Astrocyte of the spinal cord (primary cell): ENCODE measurements at regions not wholly inside any gene's neighbourhood (a gene's known extent, or its start where the extent isn't known, plus 50 kb on each side); places are given as distances from the start of the nearest gene placed in this dataset.

Experiments
- DNase-seq: peaks from one replicate; pipeline ENCODE4 v3.0.0; 2011; ENCODE audit warnings: low read depth, low spot score
- H3K4me3 ChIP-seq: 2 replicates; pipeline ENCODE4 v1.5.1; 2011; ENCODE audit warnings: low read depth, mild to moderate bottlenecking, low read length, moderate library complexity
- in situ Hi-C: cut with HindIII; loops from 2 replicates; pipeline ENCODE4 v1.10.0; 2017; ENCODE audit warnings: low sequenced_read_pairs
- TF ChIP-seq, protein P1 (sequence below): IDR thresholded peaks from 2 replicates; pipeline ENCODE4 v1.5.1; 2012; ENCODE audit warnings: low read depth, mild to moderate bottlenecking, low read length, inconsistent platforms

DNA sequence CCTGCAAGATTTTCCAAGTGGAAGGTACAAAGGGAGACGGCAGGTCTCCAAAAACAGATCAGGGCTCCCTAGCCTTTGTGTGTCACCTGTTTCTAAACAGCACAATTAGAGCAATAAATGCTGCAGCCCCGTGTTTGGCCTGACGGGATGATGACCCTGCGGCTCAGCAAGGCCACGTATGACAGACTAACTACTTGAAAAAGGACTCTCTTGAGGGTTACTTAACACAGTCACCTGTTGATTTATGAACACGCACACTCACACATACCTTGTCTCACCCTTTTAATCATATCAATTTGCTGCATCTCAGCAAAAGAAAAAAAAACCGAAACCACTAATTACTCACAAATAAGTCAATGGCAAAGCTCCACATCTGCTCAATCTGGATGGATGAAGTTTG lies 199.6 kb upstream of the GAS1 start:
- no peak for DNase-seq
- in situ Hi-C loops = no loop called here
- no peak overlapping the region for H3K4me3 ChIP-seq
- TF ChIP-seq, protein P1, sequence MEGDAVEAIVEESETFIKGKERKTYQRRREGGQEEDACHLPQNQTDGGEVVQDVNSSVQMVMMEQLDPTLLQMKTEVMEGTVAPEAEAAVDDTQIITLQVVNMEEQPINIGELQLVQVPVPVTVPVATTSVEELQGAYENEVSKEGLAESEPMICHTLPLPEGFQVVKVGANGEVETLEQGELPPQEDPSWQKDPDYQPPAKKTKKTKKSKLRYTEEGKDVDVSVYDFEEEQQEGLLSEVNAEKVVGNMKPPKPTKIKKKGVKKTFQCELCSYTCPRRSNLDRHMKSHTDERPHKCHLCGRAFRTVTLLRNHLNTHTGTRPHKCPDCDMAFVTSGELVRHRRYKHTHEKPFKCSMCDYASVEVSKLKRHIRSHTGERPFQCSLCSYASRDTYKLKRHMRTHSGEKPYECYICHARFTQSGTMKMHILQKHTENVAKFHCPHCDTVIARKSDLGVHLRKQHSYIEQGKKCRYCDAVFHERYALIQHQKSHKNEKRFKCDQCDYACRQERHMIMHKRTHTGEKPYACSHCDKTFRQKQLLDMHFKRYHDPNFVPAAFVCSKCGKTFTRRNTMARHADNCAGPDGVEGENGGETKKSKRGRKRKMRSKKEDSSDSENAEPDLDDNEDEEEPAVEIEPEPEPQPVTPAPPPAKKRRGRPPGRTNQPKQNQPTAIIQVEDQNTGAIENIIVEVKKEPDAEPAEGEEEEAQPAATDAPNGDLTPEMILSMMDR = no peak

DNA sequence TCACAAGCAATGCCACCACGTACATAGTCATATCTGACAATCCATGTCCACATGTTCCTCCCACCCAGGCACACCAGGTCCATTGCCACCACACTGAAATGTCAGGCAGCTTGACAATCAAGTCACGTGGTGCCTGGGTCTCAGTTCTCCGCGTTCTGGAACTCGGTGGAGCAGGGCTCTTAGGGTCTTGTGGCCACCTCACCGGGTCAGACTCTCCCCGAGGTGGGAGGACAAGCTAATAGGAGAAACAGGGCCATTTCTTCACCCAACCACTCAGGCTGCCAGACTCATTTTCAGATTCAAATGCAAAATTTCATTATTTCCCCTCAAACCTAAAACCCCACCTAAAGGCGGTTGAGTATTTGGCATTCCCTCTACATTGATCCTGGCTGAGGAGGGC lies 200.5 kb upstream of the GAS1 start:
- in situ Hi-C loops = no loop called here
- no peak overlapping the region for H3K4me3 ChIP-seq
- TF ChIP-seq, protein P1 = no peak
- DNase-seq = no peak

DNA sequence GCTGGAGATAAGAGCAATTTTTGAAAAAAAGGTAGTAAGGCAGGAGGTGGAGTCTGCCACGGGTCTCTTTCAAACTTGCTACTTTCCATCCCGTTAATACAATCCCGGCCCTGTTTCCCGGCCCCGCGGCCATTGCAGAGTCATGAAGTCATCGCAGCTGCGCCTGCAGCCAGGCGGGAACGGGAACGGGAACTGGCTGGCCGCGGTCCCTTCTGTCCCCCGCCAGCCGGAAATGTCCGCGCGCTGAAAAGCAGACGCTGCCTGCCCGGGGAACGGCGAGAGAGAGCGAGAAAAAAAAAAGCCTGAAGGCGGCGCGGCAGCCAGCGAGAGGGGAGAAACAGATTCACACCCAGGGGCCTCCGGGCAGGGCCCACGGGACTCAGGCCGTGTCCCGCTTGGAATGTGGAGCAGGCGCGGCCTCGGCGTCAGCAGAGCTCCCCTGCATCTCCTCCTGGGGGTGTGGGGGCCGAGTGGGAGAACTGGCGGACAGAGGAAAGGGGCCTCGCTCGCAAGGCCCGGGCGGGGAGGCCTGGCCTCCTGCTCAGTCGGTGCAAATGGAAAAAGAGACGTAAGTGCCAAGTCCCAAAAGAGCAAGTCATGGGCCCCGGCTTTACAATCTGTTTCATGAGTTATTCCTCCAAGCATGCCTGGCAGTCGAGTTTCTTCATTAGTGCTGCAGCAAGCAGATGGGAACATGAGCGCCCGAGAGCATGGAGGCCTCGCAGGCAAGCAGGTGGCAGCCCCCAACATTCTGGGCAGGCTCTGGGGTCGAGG lies 201.2 kb upstream of the GAS1 start:
- H3K4me3 ChIP-seq = peak overlapping the region; percentile 15
- TF ChIP-seq, protein P1 = peak; percentile 27
- in situ Hi-C loops = no loop called here
- peak; percentile 76 for DNase-seq

DNA sequence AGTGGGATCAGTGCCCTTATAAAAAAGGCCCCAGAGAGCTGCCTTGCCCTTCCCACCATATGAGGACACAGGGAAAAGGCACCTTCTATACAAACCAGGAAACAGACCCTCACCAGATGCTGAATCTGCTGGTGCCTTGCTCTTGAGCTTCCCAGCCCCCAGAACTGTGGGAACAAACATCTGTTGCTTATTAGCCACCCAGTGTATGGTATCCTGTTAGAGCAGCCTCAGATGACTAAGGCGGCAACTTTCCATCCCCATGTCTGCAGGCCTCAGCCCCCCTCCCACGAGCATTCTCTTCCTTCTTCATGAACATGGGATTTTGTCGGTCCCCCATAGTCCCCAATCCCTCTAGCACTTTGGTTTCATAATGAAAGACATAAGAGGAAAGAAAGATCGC lies 202.5 kb upstream of the GAS1 start:
- TF ChIP-seq, protein P1 = no peak
- no peak overlapping the region for H3K4me3 ChIP-seq
- DNase-seq = peak; percentile 25
- in situ Hi-C loops = no loop called here

DNA sequence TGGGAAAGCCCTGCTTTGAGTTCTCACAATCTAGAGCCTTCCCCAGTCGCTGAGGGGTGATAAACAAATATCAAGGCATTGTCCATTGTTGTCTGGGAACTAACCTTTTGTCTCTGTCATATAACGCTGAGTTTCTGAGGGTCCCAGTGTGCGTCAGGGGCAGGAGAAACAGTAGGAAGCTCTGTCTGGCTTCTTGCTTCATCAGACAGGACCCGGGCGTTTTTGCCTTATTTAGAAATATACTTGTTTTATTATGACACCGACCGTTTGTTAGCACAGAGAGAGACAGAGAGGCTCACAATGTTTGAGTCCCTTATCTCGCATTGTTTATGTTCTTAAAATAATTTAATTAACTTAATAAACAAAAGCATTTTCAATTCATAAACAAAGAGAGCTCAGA lies 204.9 kb upstream of the GAS1 start:
- TF ChIP-seq, protein P1 = no peak
- H3K4me3 ChIP-seq = no peak overlapping the region
- in situ Hi-C loops = no loop called here
- no peak for DNase-seq

DNA sequence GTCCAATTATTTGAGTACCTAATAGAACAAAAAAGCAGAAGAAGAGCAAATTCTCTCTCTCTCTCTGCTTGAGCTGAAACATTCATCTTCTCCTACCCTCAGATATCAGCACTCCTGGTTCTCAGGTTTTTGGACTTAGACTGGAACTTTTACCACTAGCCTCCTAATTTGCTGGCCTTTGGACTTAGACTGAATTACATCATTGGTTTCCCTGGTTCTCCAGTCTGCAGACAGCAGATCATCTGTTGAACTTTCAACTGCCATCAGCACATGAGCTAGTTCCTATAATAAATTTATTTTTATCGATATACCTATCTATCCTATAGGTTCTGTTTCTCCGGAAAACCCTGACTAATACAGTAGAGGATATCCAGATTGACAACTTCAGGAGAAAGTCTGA lies 208.9 kb upstream of the GAS1 start:
- in situ Hi-C loops = no loop called here
- no peak overlapping the region for H3K4me3 ChIP-seq
- TF ChIP-seq, protein P1 = no peak
- no peak for DNase-seq
